ENCODE measurements at regions not wholly inside any gene's neighbourhood (a gene's known extent, or its start where the extent isn't known, plus 50 kb on each side); places are given as distances from the start of the nearest gene placed in this dataset.

- no peaks in the 10 kb centered on the region for H4K20me1 ChIP-seq (ENCODE audit: insufficient read depth, low read length)
- H3K27me3 ChIP-seq (ENCODE audit: insufficient read depth, low read length, poor library complexity), result no peaks in the 10 kb centered on the region
- H3K4me2 ChIP-seq (ENCODE audit: insufficient read depth, low read length), result no peak overlapping the region
- H3K9ac ChIP-seq (ENCODE audit: low read depth, low read length), result no peak overlapping the region
- H3K4me3 ChIP-seq (ENCODE audit: low read depth in 1 of 2, low read length in 2 of 2), result no peak overlapping the region
- H3K79me2 ChIP-seq (ENCODE audit: insufficient read depth, low read length), result no peaks in the 10 kb centered on the region
- no peaks in the 10 kb centered on the region for H3K4me1 ChIP-seq (ENCODE audit: insufficient read depth, low read length)
- TF ChIP-seq EZH2 (IDR thresholded peaks at IDR 0.05; ENCODE audit: borderline replicate concordance, low read depth, low read length, severe bottlenecking) (no peak), CTCF (IDR thresholded peaks at IDR 0.05; ENCODE audit: borderline replicate concordance, extremely low read depth, low read length, poor library complexity, severe bottlenecking) (no peak)
- no peaks in the 10 kb centered on the region for H3K9me3 ChIP-seq (ENCODE audit: insufficient read depth, low read length, severe bottlenecking)
- H2AFZ ChIP-seq (ENCODE audit: low read depth, low read length), result no peak overlapping the region
- no peak overlapping the region for H3K27ac ChIP-seq (ENCODE audit: low read length)
- H3K36me3 ChIP-seq (ENCODE audit: insufficient read depth, low read length), result no peaks in the 10 kb centered on the region
- no peak for ATAC-seq (ENCODE audit: insufficient read depth, low read depth)
- DNase-seq, result no peak
Measured at GRCh38 chr13:72062566-72062965, 195.6 kb upstream of the DACH1 start.

GRCh38 chr13:72061613-72062012 is 194.6 kb upstream of the DACH1 start:
- Histone ChIP-seq H3K9me3 (ENCODE audit: insufficient read depth, low read length, severe bottlenecking) (no peaks in the 10 kb centered on the region), H3K79me2 (ENCODE audit: insufficient read depth, low read length) (no peaks in the 10 kb centered on the region), H3K4me1 (ENCODE audit: insufficient read depth, low read length) (no peaks in the 10 kb centered on the region), H4K20me1 (ENCODE audit: insufficient read depth, low read length) (no peaks in the 10 kb centered on the region), H3K4me3 (ENCODE audit: low read depth in 1 of 2, low read length in 2 of 2) (no peak overlapping the region), H3K36me3 (ENCODE audit: insufficient read depth, low read length) (no peaks in the 10 kb centered on the region), H3K4me2 (ENCODE audit: insufficient read depth, low read length) (no peak overlapping the region), H2AFZ (ENCODE audit: low read depth, low read length) (no peak overlapping the region), H3K27me3 (ENCODE audit: insufficient read depth, low read length, poor library complexity) (no peaks in the 10 kb centered on the region), H3K9ac (ENCODE audit: low read depth, low read length) (no peak overlapping the region), H3K27ac (ENCODE audit: low read length) (no peak overlapping the region)
- no peak for TF ChIP-seq EZH2 (IDR thresholded peaks at IDR 0.05; ENCODE audit: borderline replicate concordance, low read depth, low read length, severe bottlenecking)
- TF ChIP-seq CTCF (IDR thresholded peaks at IDR 0.05; ENCODE audit: borderline replicate concordance, extremely low read depth, low read length, poor library complexity, severe bottlenecking), result no peak
- DNase-seq, result no peak
- ATAC-seq (ENCODE audit: insufficient read depth, low read depth), result no peak

- Histone ChIP-seq H2AFZ (ENCODE audit: low read depth, low read length) (no peak overlapping the region), H4K20me1 (ENCODE audit: insufficient read depth, low read length) (no peaks in the 10 kb centered on the region), H3K27me3 (ENCODE audit: insufficient read depth, low read length, poor library complexity) (no peaks in the 10 kb centered on the region), H3K4me1 (ENCODE audit: insufficient read depth, low read length) (no peaks in the 10 kb centered on the region), H3K9me3 (ENCODE audit: insufficient read depth, low read length, severe bottlenecking) (no peaks in the 10 kb centered on the region), H3K36me3 (ENCODE audit: insufficient read depth, low read length) (no peaks in the 10 kb centered on the region), H3K79me2 (ENCODE audit: insufficient read depth, low read length) (no peaks in the 10 kb centered on the region), H3K4me2 (ENCODE audit: insufficient read depth, low read length) (no peak overlapping the region), H3K4me3 (ENCODE audit: low read depth in 1 of 2, low read length in 2 of 2) (no peak overlapping the region), H3K9ac (ENCODE audit: low read depth, low read length) (no peak overlapping the region), H3K27ac (ENCODE audit: low read length) (no peak overlapping the region)
- TF ChIP-seq EZH2 (IDR thresholded peaks at IDR 0.05; ENCODE audit: borderline replicate concordance, low read depth, low read length, severe bottlenecking), result no peak
- no peak for TF ChIP-seq CTCF (IDR thresholded peaks at IDR 0.05; ENCODE audit: borderline replicate concordance, extremely low read depth, low read length, poor library complexity, severe bottlenecking)
- no peak for ATAC-seq (ENCODE audit: insufficient read depth, low read depth)
- no peak for DNase-seq
Measured at GRCh38 chr13:72050251-72050650, 183.2 kb upstream of the DACH1 start.

DNA sequence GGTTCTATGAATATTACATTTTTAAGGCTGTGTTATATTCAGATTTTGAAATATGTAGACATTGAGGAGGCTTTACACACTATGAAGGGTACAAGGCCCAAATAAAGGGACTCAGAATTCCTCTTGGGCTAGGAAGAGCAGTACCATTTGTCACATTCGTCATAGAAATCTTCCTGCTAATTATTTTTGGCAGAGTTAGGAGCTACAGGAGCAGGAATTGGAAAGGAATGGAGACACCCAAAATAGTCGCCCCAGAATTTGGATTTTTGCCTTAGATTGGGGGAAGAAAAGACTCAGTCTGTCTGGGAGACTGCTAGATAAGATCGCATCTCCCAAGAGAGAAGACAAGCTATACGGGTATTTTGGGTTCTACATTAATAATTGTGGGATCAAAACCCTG is 176.4 kb upstream of the DACH1 start:
- H3K79me2 ChIP-seq (ENCODE audit: insufficient read depth, low read length), result no peaks in the 10 kb centered on the region
- no peak for DNase-seq

More for the DNA sequence above, 176.4 kb upstream of the DACH1 start:
- H3K27ac ChIP-seq (ENCODE audit: low read length), result no peak overlapping the region
- H2AFZ ChIP-seq (ENCODE audit: low read depth, low read length), result no peak overlapping the region
- no peak for ATAC-seq (ENCODE audit: insufficient read depth, low read depth)
- H3K9me3 ChIP-seq (ENCODE audit: insufficient read depth, low read length, severe bottlenecking), result no peaks in the 10 kb centered on the region
- H3K36me3 ChIP-seq (ENCODE audit: insufficient read depth, low read length), result no peaks in the 10 kb centered on the region
- H3K9ac ChIP-seq (ENCODE audit: low read depth, low read length), result no peak overlapping the region
- H4K20me1 ChIP-seq (ENCODE audit: insufficient read depth, low read length), result no peaks in the 10 kb centered on the region
- H3K4me3 ChIP-seq (ENCODE audit: low read depth in 1 of 2, low read length in 2 of 2), result no peak overlapping the region
- no peaks in the 10 kb centered on the region for H3K27me3 ChIP-seq (ENCODE audit: insufficient read depth, low read length, poor library complexity)
- no peak overlapping the region for H3K4me2 ChIP-seq (ENCODE audit: insufficient read depth, low read length)
- no peak for TF ChIP-seq CTCF (IDR thresholded peaks at IDR 0.05; ENCODE audit: borderline replicate concordance, extremely low read depth, low read length, poor library complexity, severe bottlenecking)
- TF ChIP-seq EZH2 (IDR thresholded peaks at IDR 0.05; ENCODE audit: borderline replicate concordance, low read depth, low read length, severe bottlenecking), result no peak
- H3K4me1 ChIP-seq (ENCODE audit: insufficient read depth, low read length), result no peaks in the 10 kb centered on the region

Data from DND-41 (cell line).